ENCODE measurements at regions not wholly inside any gene's neighbourhood (a gene's known extent, or its start where the extent isn't known, plus 50 kb on each side); places are given as distances from the start of the nearest gene placed in this dataset.
"Not testable (repeated sequence)": the region's sequence is repeated elsewhere in the genome, so short reads cannot be mapped to it uniquely, and the experiment has no call there.

DNA sequence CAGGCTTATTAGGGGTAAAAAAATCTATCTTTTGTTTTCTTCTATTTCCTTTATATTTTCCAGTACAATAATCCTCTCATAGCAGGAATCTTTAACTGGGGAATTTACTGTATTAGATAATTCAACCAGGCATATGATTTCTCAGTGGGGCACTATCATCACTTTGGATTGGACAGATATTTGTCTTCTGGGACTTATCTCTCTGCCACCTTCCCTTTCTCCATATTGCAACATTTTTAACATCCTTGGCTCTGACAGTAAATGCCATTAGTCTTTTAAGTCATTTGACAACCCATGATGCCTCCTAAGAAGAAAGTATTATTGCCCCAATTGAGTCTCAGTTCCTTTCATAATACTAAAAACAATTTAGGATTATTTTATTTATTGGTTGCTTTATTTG is 304.1 kb downstream of the FGF10 start:
- DNase-seq (no peak), ATAC-seq (no peak)
- intact Hi-C loops (cut with DNase I) = no loop called here

- ATAC-seq, DNase-seq: not testable (repeated sequence)
Measured at GRCh38 chr5:44074547-44074946, 314.7 kb downstream of the FGF10 start.

DNA sequence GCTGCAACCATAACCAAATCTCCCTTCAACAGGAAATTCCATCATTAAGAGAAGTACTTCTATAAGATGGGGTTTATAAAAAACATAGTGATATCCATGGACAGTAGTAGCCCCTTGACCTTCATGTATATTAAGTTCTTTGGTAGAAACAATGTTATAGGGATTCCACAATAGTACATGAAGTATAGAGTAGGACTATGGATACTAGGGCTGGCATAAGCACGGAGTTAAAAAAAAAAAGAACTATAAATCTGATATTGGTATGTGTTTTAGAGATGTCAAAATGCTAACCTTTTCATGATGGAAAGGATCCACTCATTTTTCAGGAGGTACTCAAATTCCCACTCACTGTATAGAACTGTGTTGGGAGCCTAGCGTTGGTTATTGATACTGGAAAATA is 337.6 kb downstream of the FGF10 start:
- ATAC-seq = no peak
- no peak for DNase-seq
- intact Hi-C loops (cut with DNase I) = no loop called here

More at GRCh38 chr5:44074547-44074946, 314.7 kb downstream of the FGF10 start:
- intact Hi-C loops (cut with DNase I) = not testable (repeated sequence)

- DNase-seq (no peak), ATAC-seq (no peak)
- intact Hi-C loops (cut with DNase I) = no loop called here
Measured at GRCh38 chr5:44048276-44048984, 340.8 kb downstream of the FGF10 start.

DNA sequence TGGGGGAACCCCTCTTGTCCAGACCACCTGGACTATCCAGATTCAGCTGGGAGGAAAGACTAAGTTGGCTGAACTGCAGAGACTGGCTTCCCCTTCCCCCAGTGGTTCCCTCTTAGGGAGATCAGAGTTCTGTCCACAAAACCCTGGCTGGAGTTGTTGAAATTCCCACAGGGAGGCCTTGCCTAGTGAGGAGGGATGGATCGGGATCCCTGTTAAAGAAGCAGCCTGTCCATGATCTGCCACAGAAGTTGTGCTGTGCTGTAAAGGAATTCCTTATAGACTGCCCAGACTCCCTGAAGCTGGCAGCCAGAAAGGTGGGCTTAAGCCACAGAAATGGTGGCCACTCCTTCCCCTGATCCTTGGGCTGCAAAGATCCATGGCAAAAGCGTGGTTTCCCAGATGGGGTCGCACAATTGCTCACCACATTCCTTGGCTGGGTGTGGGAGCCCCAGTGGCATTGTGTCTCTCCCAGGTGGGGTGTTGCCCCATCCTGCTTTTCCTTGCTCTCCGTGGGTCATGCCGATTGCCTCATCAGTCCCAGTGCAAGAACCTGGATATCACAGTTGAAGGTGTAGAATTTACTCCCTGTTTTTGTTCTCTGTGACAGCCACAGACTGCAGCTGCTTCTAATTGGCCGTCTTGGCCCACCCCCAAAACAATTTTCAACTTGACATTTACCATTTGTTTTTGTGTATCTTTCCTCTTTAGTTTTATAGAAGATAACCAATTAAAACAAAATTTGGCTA is 342.4 kb downstream of the FGF10 start:
- peak; percentile 33 to 72 for ATAC-seq
- no peak for DNase-seq

DNA sequence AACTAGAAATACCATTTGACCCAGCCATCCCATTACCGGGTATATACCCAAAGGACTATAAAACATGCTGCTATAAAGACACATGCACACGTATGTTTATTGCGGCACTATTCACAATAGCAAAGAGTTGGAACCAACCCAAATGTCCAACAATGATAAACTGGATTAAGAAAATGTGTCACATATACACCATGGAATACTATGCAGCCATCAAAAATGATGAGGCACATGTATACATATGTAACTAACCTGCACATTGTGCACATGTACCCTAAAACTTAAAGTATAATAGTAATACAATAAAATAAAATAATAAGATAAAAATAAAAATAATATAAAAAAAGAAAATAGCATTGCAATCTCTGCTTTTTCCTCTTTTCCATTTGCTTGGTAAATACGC is 344.7 kb downstream of the FGF10 start:
- intact Hi-C loops (cut with DNase I); ATAC-seq; DNase-seq: not testable (repeated sequence)

More for the DNA sequence above, 342.4 kb downstream of the FGF10 start:
- intact Hi-C loops (cut with DNase I) = no loop called here

GRCh38 chr5:44028226-44028625 is 361.0 kb downstream of the FGF10 start:
- intact Hi-C loops (cut with DNase I) = no loop called here
- no peak for ATAC-seq
- DNase-seq = no peak

DNA sequence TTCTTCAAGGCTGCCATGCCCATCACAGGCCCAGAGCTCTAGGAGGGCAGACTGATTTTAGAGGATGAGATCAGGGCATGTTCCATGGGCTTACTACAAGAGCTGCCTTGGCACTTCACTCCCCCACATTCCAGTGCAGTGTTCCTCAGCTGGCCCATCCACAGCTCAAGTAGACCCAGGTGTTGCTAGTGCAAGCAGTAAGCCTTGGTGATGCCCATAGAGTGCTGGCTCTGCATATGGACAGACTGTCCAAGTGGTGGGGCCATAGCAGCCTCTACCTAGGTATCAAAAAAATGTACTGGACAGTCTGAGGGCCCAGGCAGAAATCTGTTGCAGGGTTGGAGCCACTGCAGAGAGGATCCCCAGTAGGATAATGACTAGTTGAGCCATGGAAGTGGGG is 366.6 kb downstream of the FGF10 start:
- intact Hi-C loops (cut with DNase I) = no loop called here
- no peak for ATAC-seq
- no peak for DNase-seq

DNA sequence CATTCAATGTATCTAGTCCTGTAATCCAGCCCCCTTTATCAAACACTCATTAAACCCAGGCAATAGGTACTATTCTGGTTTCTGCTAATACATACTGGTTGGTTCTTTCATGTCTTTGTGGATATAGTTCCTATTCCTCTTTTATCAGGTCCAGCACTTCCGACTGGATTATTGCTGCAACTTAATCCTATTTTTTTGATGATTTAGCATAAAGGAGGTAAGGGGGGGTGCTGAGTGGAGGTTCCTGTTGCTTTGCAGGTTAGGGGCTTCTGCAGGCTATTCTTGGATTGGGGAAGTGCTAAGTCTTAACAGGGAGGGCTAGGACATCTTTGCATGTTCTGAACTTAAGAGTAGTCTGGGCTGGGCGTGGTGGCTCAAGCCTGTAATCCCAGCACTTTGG is 377.7 kb downstream of the FGF10 start:
- intact Hi-C loops (cut with DNase I) = no loop called here
- no peak for DNase-seq
- ATAC-seq = no peak

GRCh38 chr5:44002381-44002901 is 386.8 kb downstream of the FGF10 start:
- intact Hi-C loops (cut with DNase I) = no loop called here
- DNase-seq = no peak
- ATAC-seq = no peak

- ATAC-seq (no peak), DNase-seq (no peak)
- intact Hi-C loops (cut with DNase I) = no loop called here
Measured at GRCh38 chr5:44001675-44002380, 387.4 kb downstream of the FGF10 start.

- ATAC-seq = no peak
- no peak for DNase-seq
- intact Hi-C loops (cut with DNase I) = no loop called here
Measured at GRCh38 chr5:44001236-44001635, 388.0 kb downstream of the FGF10 start.

DNA sequence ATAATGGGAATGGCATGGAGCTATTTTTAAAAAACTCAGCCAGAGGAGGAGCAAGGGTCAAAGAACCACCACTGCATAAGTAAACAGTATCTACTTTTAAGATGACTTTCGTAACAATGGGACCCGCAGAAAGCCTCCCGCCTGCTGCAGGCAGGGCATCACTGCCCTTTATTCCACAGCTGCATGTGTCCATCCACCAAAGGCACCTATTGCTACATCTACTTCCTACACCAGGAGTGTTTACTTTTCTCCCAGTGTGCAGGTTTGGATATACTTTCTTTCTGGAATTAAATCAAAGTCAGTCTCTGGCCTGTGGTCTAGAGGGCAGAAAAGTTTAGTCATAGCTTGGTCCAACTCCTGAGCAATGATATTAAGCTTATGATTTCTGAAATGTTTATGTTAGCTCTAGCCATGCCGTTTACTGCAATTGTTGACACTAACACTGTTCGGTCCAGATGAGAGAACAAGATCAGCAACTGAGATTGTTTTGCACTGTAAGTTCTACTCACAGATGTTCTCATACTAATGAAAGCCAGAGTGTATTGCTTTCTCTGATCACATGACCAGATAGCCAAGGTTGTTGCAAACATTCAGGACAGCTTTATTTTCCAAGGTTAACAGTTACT is 391.5 kb downstream of the FGF10 start:
- ATAC-seq (no peak), DNase-seq (no peak)
- intact Hi-C loops (cut with DNase I) = no loop called here

DNA sequence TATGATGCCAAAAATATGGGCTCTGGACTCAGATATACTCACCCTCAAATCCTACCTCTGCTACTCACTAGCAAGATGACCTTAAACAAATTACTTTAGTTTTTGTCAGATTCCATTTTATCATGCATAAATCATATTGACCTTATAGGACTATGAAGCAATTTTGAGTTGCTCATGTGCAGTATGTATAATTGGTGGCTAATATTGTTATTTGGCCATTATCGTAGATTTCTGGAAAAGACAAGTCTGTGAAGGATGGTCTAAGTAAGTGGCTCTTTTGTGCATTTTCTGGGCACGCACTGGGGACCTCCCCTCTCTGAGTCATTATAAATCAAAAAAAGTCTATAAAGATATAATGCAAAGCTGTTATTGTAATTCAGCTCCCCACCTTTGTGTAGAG is 393.0 kb downstream of the FGF10 start:
- no peak for DNase-seq
- intact Hi-C loops (cut with DNase I) = no loop called here

GRCh38 chr5:43994352-43994708 is 391.4 kb downstream of the NNT start:
- intact Hi-C loops (cut with DNase I) = no loop called here
- no peak for DNase-seq
- ATAC-seq = no peak

More for the DNA sequence above, 393.0 kb downstream of the FGF10 start:
- ATAC-seq = no peak

DNA sequence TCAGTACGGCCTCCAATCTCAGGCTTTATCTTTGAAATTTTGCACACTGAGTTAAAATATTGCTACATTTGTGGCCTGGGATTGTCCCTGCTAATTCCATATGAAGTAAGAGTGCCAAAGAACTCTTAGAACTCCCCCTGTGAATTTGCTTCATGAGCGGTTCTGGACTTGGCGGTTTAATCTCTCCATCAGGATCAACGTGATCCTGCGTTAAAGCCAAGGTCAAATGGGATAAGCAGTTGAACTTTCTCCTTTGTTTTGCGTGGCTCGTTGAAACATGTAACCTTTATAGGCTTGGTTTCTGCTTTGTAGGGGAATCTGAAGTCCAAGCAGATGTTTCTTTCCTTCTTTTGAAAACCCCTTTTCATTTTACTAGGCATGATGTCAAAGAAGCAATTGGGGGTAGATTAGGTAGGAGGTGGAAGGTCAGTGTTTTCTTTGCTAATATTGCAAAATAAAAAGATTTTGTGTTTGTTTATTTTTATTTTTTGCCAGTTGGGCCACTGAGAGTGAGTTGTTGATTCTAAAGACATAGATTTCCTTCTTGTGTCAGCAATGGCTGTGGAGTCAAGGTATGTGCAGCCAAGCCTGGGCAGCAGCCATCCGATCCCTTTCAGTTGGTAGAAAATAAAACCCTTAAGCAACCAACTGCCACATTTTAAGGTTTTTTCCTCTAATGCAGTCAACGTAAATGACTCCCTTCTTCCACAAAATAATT is 390.8 kb downstream of the NNT start:
- ATAC-seq (peak in 1 of 2 donors; percentile 65), DNase-seq (no peak)
- intact Hi-C loops (cut with DNase I) = no loop called here

DNA sequence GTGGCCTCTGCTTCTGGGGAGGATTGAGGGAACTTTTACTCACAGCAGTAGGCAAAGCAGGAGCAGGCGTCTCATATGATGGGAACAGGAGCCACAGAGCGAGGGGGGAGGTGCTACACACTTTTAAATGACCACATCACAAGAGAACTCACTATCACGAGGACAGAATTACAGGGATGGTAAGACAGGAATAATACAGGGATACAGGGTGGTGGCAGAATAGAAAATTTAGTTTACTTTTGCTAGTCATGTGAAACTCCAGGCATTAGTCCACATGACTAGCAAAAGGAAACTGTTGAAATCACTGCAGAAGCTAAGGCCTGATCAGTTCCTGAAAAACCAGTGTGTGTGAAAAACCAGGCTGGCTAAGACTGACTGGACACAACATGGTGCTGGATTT is 382.4 kb downstream of the NNT start:
- ATAC-seq (no peak), DNase-seq (no peak)
- intact Hi-C loops (cut with DNase I) = no loop called here

DNA sequence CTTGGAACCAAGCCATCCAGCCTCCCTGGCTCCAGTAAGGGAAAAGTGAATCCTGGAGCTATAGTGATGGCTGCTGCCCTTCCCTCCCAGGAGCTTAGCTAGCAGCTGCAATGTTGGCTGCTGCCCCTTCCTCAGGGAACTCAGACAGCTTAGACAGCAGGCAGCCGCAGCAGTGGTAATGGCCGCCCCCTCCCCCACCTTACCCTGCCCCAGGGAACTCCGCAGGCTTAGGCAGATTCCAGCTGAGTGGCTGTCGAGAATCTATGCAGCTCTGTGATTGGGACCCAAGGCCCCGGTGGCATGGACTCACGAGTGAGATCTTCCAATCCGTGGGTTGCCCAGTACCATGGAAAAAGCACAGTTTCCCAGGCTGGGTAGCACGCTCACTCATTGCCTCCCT is 378.6 kb downstream of the NNT start:
- intact Hi-C loops (cut with DNase I) = no loop called here
- ATAC-seq (no peak), DNase-seq (no peak)

DNA sequence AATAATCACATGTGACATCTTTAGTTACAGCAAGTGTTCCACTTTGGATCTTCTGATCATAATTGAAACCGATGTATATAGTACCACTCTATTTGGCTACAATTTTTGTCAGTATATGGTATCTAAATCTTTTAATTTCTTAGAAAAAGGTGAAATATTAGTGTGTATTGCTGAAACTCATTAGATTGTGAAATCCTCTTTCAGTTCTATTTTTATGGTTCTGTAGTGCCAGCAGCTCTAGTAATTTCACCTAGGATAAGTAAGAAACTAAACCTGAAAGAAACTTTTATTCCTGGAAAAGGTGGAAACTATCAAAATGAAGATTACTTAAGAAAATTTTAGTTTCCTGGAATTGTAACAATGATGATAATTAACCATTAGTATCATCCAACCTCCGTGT is 370.9 kb downstream of the NNT start:
- intact Hi-C loops (cut with DNase I) = no loop called here
- DNase-seq = no peak
- no peak for ATAC-seq

All from left cardiac atrium (tissue), 4 donors.